H1 (cell line): ENCODE measurements at regions not wholly inside any gene's neighbourhood (a gene's known extent, or its start where the extent isn't known, plus 50 kb on each side); places are given as distances from the start of the nearest gene placed in this dataset.

ENCODE experiments used
- EZH2 ChIP-seq: fragments of 200-600 bp; sonication (generic); IDR thresholded peaks from 2 replicates; pipeline ENCODE4 v1.7.1; 2012; ENCODE audit warnings: low read depth, mild to moderate bottlenecking, moderate library complexity, low read length, inconsistent platforms; ENCODE audit not compliant: severe bottlenecking

GRCh38 chr2:151024696-151025251 is 236.9 kb downstream of the RBM43 start (continued):
- no peak for TF ChIP-seq EZH2
- TF ChIP-seq, all 59 proteins: peak for 0
